ENCODE measurements at regions not wholly inside any gene's neighbourhood (a gene's known extent, or its start where the extent isn't known, plus 50 kb on each side); places are given as distances from the start of the nearest gene placed in this dataset.

GRCh38 chr13:56066321-56066720, 1074.4 kb upstream of the PRR20A start:
- Histone ChIP-seq H3K79me2 (ENCODE audit: control insufficient read depth, insufficient read depth, low read length) (no peaks in the 10 kb centered on the region), H3K4me3 (replicated peaks in 1 of 4; ENCODE audit: control extremely low read depth in 1 of 4, insufficient read depth in 1 of 4, low read depth in 3 of 4, low read length in 4 of 4) (no peak overlapping the region)

DNA sequence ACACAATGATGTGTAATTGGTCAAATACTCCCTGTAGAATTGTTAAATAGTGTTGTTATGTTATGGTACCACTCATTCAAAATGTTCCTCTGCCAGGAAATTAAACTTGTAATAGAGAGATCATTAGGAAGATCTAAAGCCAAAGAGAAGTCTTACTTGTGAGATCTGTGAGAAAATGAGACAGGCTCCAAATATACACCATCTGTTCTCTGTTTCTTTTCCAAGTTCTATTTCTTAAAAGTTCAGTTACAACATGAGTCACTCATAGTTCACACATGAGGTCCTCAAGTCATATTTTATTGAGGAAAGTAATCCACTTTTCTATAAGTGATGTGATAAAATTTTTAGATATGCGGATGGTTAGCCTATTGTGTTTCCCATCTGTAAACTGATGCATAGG, 1038.1 kb upstream of the PRR20A start:
- H3K9me3 ChIP-seq (ENCODE audit: control insufficient read depth, insufficient read depth, low read depth, low read length), result no peaks in the 10 kb centered on the region
- no peak overlapping the region for H3K27ac ChIP-seq (ENCODE audit: insufficient read depth, low read length)
- no peak for DNase-seq (ENCODE audit: low read depth in 2 of 2)
- H3K79me2 ChIP-seq (ENCODE audit: control insufficient read depth, insufficient read depth, low read length), result no peaks in the 10 kb centered on the region
- H4K20me1 ChIP-seq (ENCODE audit: control insufficient read depth, extremely low read depth, insufficient read depth, low read length), result no peaks in the 10 kb centered on the region
- H3K36me3 ChIP-seq (ENCODE audit: control insufficient read depth, insufficient read depth, low read length), result no peaks in the 10 kb centered on the region
- TF ChIP-seq EZH2 (IDR thresholded peaks at IDR 0.05; ENCODE audit: low read length, missing control alignments), result no peak
- TF ChIP-seq, protein P1, sequence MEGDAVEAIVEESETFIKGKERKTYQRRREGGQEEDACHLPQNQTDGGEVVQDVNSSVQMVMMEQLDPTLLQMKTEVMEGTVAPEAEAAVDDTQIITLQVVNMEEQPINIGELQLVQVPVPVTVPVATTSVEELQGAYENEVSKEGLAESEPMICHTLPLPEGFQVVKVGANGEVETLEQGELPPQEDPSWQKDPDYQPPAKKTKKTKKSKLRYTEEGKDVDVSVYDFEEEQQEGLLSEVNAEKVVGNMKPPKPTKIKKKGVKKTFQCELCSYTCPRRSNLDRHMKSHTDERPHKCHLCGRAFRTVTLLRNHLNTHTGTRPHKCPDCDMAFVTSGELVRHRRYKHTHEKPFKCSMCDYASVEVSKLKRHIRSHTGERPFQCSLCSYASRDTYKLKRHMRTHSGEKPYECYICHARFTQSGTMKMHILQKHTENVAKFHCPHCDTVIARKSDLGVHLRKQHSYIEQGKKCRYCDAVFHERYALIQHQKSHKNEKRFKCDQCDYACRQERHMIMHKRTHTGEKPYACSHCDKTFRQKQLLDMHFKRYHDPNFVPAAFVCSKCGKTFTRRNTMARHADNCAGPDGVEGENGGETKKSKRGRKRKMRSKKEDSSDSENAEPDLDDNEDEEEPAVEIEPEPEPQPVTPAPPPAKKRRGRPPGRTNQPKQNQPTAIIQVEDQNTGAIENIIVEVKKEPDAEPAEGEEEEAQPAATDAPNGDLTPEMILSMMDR (conservative IDR thresholded peaks at IDR 0.05 in 1 of 2, IDR thresholded peaks at IDR 0.05 in 1 of 2; ENCODE audit: low read depth in 1 of 2, low read length in 2 of 2), result no peak
- no peaks in the 10 kb centered on the region for H3K27me3 ChIP-seq (ENCODE audit: control insufficient read depth, insufficient read depth, low read length)
- H3K4me2 ChIP-seq (ENCODE audit: extremely low read depth, insufficient read depth, low read length), result no peak overlapping the region
- no peaks in the 10 kb centered on the region for H3K4me1 ChIP-seq (ENCODE audit: control insufficient read depth, extremely low read depth, insufficient read depth, low read length)
- no peak overlapping the region for H3K4me3 ChIP-seq (replicated peaks in 1 of 4; ENCODE audit: control extremely low read depth in 1 of 4, insufficient read depth in 1 of 4, low read depth in 3 of 4, low read length in 4 of 4)
- no peak overlapping the region for H3K9ac ChIP-seq (ENCODE audit: insufficient read depth, low read length)
- no peak overlapping the region for H2AFZ ChIP-seq (ENCODE audit: low read length)

More at GRCh38 chr13:56066321-56066720, 1074.4 kb upstream of the PRR20A start:
- no peaks in the 10 kb centered on the region for H3K36me3 ChIP-seq (ENCODE audit: control insufficient read depth, insufficient read depth, low read length)
- H2AFZ ChIP-seq (ENCODE audit: low read length), result no peak overlapping the region
- H4K20me1 ChIP-seq (ENCODE audit: control insufficient read depth, extremely low read depth, insufficient read depth, low read length), result no peaks in the 10 kb centered on the region
- H3K27ac ChIP-seq (ENCODE audit: insufficient read depth, low read length), result no peak overlapping the region
- no peaks in the 10 kb centered on the region for H3K4me1 ChIP-seq (ENCODE audit: control insufficient read depth, extremely low read depth, insufficient read depth, low read length)
- H3K4me2 ChIP-seq (ENCODE audit: extremely low read depth, insufficient read depth, low read length), result no peak overlapping the region
- TF ChIP-seq, protein P1 (conservative IDR thresholded peaks at IDR 0.05 in 1 of 2, IDR thresholded peaks at IDR 0.05 in 1 of 2; ENCODE audit: low read depth in 1 of 2, low read length in 2 of 2), result no peak
- no peak for TF ChIP-seq EZH2 (IDR thresholded peaks at IDR 0.05; ENCODE audit: low read length, missing control alignments)
- H3K9ac ChIP-seq (ENCODE audit: insufficient read depth, low read length), result no peak overlapping the region
- no peak for DNase-seq (ENCODE audit: low read depth in 2 of 2)
- no peaks in the 10 kb centered on the region for H3K9me3 ChIP-seq (ENCODE audit: control insufficient read depth, insufficient read depth, low read depth, low read length)
- no peaks in the 10 kb centered on the region for H3K27me3 ChIP-seq (ENCODE audit: control insufficient read depth, insufficient read depth, low read length)

- H3K9me3 ChIP-seq (ENCODE audit: control insufficient read depth, insufficient read depth, low read depth, low read length), result no peaks in the 10 kb centered on the region
- no peaks in the 10 kb centered on the region for H3K79me2 ChIP-seq (ENCODE audit: control insufficient read depth, insufficient read depth, low read length)
- no peaks in the 10 kb centered on the region for H4K20me1 ChIP-seq (ENCODE audit: control insufficient read depth, extremely low read depth, insufficient read depth, low read length)
- no peak overlapping the region for H3K27ac ChIP-seq (ENCODE audit: insufficient read depth, low read length)
- H3K4me1 ChIP-seq (ENCODE audit: control insufficient read depth, extremely low read depth, insufficient read depth, low read length), result no peaks in the 10 kb centered on the region
- no peak for DNase-seq (ENCODE audit: low read depth in 2 of 2)
- no peak overlapping the region for H2AFZ ChIP-seq (ENCODE audit: low read length)
- no peak overlapping the region for H3K4me3 ChIP-seq (replicated peaks in 1 of 4; ENCODE audit: control extremely low read depth in 1 of 4, insufficient read depth in 1 of 4, low read depth in 3 of 4, low read length in 4 of 4)
- no peaks in the 10 kb centered on the region for H3K27me3 ChIP-seq (ENCODE audit: control insufficient read depth, insufficient read depth, low read length)
- H3K4me2 ChIP-seq (ENCODE audit: extremely low read depth, insufficient read depth, low read length), result no peak overlapping the region
- H3K36me3 ChIP-seq (ENCODE audit: control insufficient read depth, insufficient read depth, low read length), result no peaks in the 10 kb centered on the region
- TF ChIP-seq EZH2 (IDR thresholded peaks at IDR 0.05; ENCODE audit: low read length, missing control alignments), result no peak
- TF ChIP-seq, protein P1 (conservative IDR thresholded peaks at IDR 0.05 in 1 of 2, IDR thresholded peaks at IDR 0.05 in 1 of 2; ENCODE audit: low read depth in 1 of 2, low read length in 2 of 2), result no peak
- H3K9ac ChIP-seq (ENCODE audit: insufficient read depth, low read length), result no peak overlapping the region
These were observed 1030.0 kb upstream of the PRR20A start for GRCh38 chr13:56110751-56111150.
